ENCODE measurements at regions not wholly inside any gene's neighbourhood (a gene's known extent, or its start where the extent isn't known, plus 50 kb on each side); places are given as distances from the start of the nearest gene placed in this dataset.

DNA sequence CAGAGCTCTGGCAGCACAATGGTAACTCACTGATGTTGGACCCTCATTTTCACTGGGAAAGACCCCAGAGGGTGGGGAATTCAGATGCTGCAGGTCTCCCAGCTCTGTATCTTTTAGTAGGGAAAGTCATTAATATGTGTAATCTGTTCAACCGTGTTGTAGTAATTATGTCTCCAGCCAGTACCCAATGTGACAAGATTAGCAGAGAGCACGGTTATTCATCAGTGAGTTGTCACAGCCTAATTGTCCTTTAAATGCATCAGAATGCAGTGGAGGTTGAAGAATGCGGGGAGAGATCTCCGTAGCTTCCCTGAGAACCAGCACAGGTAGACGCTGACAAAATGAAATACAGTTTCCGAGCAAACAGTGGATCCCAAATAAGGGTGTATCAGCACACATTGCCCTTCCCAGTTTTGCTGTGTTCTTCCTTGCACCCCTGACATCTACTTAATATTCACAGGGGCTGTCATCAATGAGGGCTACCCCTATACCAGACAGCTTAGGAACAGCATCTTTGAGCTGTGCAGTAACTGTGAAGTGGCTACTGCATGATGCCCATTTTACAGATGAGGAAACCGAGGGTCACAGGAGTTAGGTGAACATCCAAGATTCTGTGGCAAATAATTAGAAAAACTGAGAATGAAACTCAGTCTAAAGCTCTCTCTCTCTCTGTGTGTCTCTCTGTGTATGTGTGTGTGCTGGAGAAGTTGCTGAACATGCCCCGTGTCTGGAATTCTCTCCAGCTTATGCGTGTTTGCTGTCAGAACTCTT is 430.4 kb upstream of the HS6ST1 start:
- H3K4me2 ChIP-seq = no peak overlapping the region
- TF ChIP-seq EZH2phosphoT487 (IDR thresholded peaks at IDR 0.05; ENCODE audit: low read depth, severe bottlenecking, unreplicated experiment) (no peak), EZH2 (IDR thresholded peaks at IDR 0.05; ENCODE audit: borderline replicate concordance) (no peak)
- TF ChIP-seq, protein P1, sequence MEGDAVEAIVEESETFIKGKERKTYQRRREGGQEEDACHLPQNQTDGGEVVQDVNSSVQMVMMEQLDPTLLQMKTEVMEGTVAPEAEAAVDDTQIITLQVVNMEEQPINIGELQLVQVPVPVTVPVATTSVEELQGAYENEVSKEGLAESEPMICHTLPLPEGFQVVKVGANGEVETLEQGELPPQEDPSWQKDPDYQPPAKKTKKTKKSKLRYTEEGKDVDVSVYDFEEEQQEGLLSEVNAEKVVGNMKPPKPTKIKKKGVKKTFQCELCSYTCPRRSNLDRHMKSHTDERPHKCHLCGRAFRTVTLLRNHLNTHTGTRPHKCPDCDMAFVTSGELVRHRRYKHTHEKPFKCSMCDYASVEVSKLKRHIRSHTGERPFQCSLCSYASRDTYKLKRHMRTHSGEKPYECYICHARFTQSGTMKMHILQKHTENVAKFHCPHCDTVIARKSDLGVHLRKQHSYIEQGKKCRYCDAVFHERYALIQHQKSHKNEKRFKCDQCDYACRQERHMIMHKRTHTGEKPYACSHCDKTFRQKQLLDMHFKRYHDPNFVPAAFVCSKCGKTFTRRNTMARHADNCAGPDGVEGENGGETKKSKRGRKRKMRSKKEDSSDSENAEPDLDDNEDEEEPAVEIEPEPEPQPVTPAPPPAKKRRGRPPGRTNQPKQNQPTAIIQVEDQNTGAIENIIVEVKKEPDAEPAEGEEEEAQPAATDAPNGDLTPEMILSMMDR (IDR thresholded peaks at IDR 0.05; ENCODE audit: poor library complexity) = no peak
- H3K27ac ChIP-seq = no peak overlapping the region
- H3K4me3 ChIP-seq = no peak overlapping the region
- DNase-seq (ENCODE audit: low spot score) = no peak
- no peaks in the 10 kb centered on the region for H3K79me2 ChIP-seq
- WGBS (ENCODE audit: low lambda C conversion rate, missing lambda C conversion rate) = 94% methylated on average over 9 of the region's 9 CpGs
- H3K9me3 ChIP-seq (ENCODE audit: low read depth) = no peaks in the 10 kb centered on the region
- no peak overlapping the region for H2AFZ ChIP-seq
- H3K36me3 ChIP-seq (replicated peaks; ENCODE audit: insufficient read depth, low read depth) = no peaks in the 10 kb centered on the region
- no peaks in the 10 kb centered on the region for H4K20me1 ChIP-seq (ENCODE audit: insufficient read depth, poor library complexity, severe bottlenecking)
- peaks cover 21% of the 10 kb centered on the region for H3K4me1 ChIP-seq (ENCODE audit: insufficient read depth)
- H3K9me2 ChIP-seq (replicated peaks; ENCODE audit: insufficient read depth) = no peaks in the 10 kb centered on the region
- H3K27me3 ChIP-seq = no peaks in the 10 kb centered on the region

DNA sequence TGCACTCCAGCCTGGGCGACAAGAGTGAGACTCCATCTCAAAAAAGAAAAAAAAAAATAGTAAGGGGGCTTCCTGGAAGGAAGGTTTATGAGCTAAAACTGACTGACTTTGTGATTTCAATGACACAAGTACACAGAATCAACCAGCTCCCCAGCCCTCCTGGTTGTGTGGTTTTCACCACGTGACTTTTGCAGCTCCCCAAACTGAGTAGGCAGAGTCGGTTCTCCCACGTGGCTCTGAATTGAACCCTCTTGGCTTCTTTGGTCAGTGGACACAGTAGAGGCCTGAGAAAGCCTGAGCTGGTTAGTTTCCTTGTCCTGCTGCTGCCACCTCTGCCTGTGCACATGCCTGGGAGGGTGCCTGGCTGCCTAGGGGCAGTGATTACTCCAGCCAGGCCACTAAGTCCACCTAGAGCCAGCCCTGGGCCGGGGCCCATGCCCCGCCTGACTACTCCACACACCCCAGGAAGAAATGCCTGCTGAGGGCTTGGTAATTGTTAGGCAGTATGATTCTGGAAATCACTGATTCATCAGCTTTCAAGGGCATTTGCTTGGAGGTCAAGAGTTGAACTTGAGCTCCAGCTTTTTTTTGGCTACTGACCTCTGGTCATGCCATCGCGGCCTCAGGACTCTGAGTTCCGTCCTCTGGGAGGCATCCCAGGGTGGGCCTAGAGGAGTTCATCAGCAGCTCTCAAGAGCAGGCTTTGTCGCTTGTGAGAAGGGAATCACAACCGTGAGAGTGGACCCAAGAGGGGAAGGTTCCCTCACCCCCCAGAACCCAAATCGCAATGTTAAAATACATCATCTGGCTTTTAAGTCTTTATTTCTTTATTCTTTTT is 431.9 kb upstream of the HS6ST1 start:
- no peak overlapping the region for H2AFZ ChIP-seq
- 90% methylated on average over 12 of the region's 12 CpGs for WGBS (ENCODE audit: low lambda C conversion rate, missing lambda C conversion rate)
- TF ChIP-seq, protein P1 (IDR thresholded peaks at IDR 0.05; ENCODE audit: poor library complexity) = no peak
- TF ChIP-seq EZH2 (IDR thresholded peaks at IDR 0.05; ENCODE audit: borderline replicate concordance) (no peak), EZH2phosphoT487 (IDR thresholded peaks at IDR 0.05; ENCODE audit: low read depth, severe bottlenecking, unreplicated experiment) (no peak)
- no peaks in the 10 kb centered on the region for H3K27me3 ChIP-seq
- no peak overlapping the region for H3K4me2 ChIP-seq
- no peaks in the 10 kb centered on the region for H3K36me3 ChIP-seq (replicated peaks; ENCODE audit: insufficient read depth, low read depth)
- no peak overlapping the region for H3K4me3 ChIP-seq
- no peaks in the 10 kb centered on the region for H3K9me3 ChIP-seq (ENCODE audit: low read depth)
- H3K4me1 ChIP-seq (ENCODE audit: insufficient read depth) = peaks cover 17% of the 10 kb centered on the region
- DNase-seq (ENCODE audit: low spot score) = no peak
- H3K9me2 ChIP-seq (replicated peaks; ENCODE audit: insufficient read depth) = no peaks in the 10 kb centered on the region
- no peaks in the 10 kb centered on the region for H3K79me2 ChIP-seq
- H3K27ac ChIP-seq = no peak overlapping the region
- no peaks in the 10 kb centered on the region for H4K20me1 ChIP-seq (ENCODE audit: insufficient read depth, poor library complexity, severe bottlenecking)

DNA sequence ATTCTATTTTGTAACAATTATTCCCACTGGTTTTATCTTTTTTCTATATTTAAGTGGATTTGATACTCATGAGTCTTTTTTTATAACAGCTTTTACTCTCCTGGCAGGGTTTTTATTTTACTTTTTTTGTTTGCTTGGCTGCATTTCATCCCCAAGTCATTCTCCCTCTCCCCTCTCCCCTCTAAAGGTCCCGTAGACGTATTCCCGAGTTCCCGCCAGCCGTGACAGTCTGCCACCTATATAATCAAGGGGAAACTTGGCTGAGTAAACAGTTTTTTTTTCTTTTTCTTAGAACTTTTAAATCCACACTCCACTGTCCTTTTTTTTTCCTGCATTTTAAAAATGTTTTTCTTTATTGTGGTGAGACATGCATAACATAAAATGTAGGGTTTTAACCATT is 433.1 kb upstream of the HS6ST1 start:
- H3K27ac ChIP-seq = no peak overlapping the region
- no peaks in the 10 kb centered on the region for H3K36me3 ChIP-seq (replicated peaks; ENCODE audit: insufficient read depth, low read depth)
- no peak for TF ChIP-seq EZH2 (IDR thresholded peaks at IDR 0.05; ENCODE audit: borderline replicate concordance)
- H2AFZ ChIP-seq = no peak overlapping the region
- H3K79me2 ChIP-seq = no peaks in the 10 kb centered on the region
- 57% methylated on average over 5 of the region's 5 CpGs for WGBS (ENCODE audit: low lambda C conversion rate, missing lambda C conversion rate)
- H3K4me1 ChIP-seq (ENCODE audit: insufficient read depth) = peaks cover 8% of the 10 kb centered on the region
- H3K9me2 ChIP-seq (replicated peaks; ENCODE audit: insufficient read depth) = no peaks in the 10 kb centered on the region
- H3K4me2 ChIP-seq = no peak overlapping the region
- DNase-seq (ENCODE audit: low spot score) = no peak
- H3K9me3 ChIP-seq (ENCODE audit: low read depth) = no peaks in the 10 kb centered on the region
- H3K27me3 ChIP-seq = no peaks in the 10 kb centered on the region
- no peak overlapping the region for H3K4me3 ChIP-seq
- no peaks in the 10 kb centered on the region for H4K20me1 ChIP-seq (ENCODE audit: insufficient read depth, poor library complexity, severe bottlenecking)

DNA sequence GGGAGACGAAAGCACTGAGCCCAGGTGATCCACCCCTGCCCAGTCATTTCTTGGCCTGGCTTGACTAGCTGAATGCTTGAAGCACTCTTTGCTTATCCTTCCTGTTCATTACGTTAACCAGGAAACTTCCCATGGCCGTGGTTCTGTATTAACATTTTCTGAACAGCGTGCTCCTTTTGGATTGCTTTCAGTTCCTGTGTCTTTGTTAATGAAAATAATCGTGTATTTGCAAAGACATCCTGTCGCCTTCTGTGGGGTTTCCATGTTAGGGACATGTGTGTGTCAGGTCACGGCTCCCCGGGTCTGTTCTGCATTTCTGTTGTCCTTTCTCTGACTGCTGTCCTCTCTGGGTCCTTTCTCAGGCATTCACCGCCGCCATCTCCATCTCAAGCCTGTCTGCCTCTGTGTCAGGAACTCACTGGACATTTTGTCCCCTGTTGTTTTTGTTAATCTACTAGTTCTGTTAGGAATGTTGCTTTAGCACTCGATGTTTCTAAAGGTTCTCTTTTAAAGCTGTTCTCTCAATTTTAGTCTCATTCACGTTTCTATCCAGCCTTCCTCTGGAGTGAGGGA is 434.1 kb upstream of the HS6ST1 start:
- Histone ChIP-seq H3K4me3 (no peak overlapping the region), H3K9me3 (ENCODE audit: low read depth) (no peaks in the 10 kb centered on the region), H3K9me2 (replicated peaks; ENCODE audit: insufficient read depth) (no peaks in the 10 kb centered on the region), H3K27me3 (no peaks in the 10 kb centered on the region), H3K27ac (no peak overlapping the region), H3K36me3 (replicated peaks; ENCODE audit: insufficient read depth, low read depth) (no peaks in the 10 kb centered on the region), H3K4me1 (ENCODE audit: insufficient read depth) (peaks cover 3% of the 10 kb centered on the region), H4K20me1 (ENCODE audit: insufficient read depth, poor library complexity, severe bottlenecking) (no peaks in the 10 kb centered on the region), H3K4me2 (no peak overlapping the region), H3K79me2 (no peaks in the 10 kb centered on the region), H2AFZ (no peak overlapping the region)
- no peak for DNase-seq (ENCODE audit: low spot score)
- WGBS (ENCODE audit: low lambda C conversion rate, missing lambda C conversion rate) = 88% methylated on average over 12 of the region's 12 CpGs
- TF ChIP-seq EZH2phosphoT487 (IDR thresholded peaks at IDR 0.05; ENCODE audit: low read depth, severe bottlenecking, unreplicated experiment) = no peak
- no peak for TF ChIP-seq EZH2 (IDR thresholded peaks at IDR 0.05; ENCODE audit: borderline replicate concordance)
- TF ChIP-seq, protein P1 (IDR thresholded peaks at IDR 0.05; ENCODE audit: poor library complexity) = no peak
